HS-5 (cell line): ENCODE measurements at regions not wholly inside any gene's neighbourhood (a gene's known extent, or its start where the extent isn't known, plus 50 kb on each side); places are given as distances from the start of the nearest gene placed in this dataset.

Experiments
- DNase-seq: peaks from one replicate; pipeline ENCODE4 v3.0.0-alpha.2; 2012; ENCODE audit warnings: low read depth

GRCh38 chr14:45361727-45362126 is 108.7 kb upstream of the MIS18BP1 start:
- peak; percentile 26 for DNase-seq

GRCh38 chr14:45359746-45360145 is 106.7 kb upstream of the MIS18BP1 start:
- peak; percentile 73 for DNase-seq

GRCh38 chr14:45332360-45332988 is 79.5 kb upstream of the MIS18BP1 start:
- no peak for DNase-seq

- no peak for DNase-seq
Measured at GRCh38 chr14:45308745-45309397, 55.9 kb upstream of the MIS18BP1 start.
